GM18858 (cell line): ENCODE measurements at regions not wholly inside any gene's neighbourhood (a gene's known extent, or its start where the extent isn't known, plus 50 kb on each side); places are given as distances from the start of the nearest gene placed in this dataset.
"Not testable (repeated sequence)": the region's sequence is repeated elsewhere in the genome, so short reads cannot be mapped to it uniquely, and the experiment has no call there.

ENCODE experiments used
- ATAC-seq: cut with Tn5 transposase; IDR thresholded peaks from one replicate; pipeline ENCODE4 v1.9.1; 2021; ENCODE audit not compliant: unreplicated experiment

DNA sequence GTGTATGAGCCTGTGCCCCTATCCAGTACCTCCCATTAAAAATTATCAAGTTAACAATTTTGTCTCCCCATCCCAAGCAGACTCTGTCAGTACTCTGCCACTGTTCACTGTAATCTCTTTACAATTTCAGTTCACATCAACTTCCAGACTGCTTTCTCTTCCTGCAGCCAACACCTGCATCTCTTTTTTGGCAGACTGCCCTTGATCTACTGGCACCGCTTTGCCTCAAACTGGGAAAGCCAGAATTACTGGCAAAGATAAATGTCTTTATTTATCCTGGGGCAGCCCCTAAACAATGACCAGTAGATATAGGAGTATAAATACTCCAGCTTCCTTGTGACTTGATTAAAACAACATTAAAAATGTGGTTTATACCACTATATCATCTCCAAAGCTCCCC lies 494.1 kb downstream of the ZNF385D start:
- ATAC-seq = no peak

DNA sequence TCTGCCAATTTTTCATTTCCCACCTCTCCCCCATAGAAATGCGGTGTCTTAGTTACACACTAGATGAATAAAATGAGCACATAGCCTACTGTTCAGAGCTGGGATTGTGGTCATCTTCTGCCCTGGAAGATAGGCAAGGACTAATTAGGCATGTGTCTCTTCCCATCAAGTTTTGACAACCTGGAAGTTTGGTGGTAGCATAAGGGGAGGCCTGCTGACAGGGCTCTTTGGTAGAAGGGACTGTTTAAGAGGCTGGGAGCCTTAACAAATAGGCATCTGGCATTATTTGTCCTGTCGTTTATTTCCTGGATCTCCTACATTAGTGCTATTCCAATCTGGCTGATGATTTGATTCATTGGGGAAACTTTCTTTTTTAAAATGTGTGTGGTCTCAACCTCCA lies 512.3 kb downstream of the ZNF385D start:
- ATAC-seq = no peak

DNA sequence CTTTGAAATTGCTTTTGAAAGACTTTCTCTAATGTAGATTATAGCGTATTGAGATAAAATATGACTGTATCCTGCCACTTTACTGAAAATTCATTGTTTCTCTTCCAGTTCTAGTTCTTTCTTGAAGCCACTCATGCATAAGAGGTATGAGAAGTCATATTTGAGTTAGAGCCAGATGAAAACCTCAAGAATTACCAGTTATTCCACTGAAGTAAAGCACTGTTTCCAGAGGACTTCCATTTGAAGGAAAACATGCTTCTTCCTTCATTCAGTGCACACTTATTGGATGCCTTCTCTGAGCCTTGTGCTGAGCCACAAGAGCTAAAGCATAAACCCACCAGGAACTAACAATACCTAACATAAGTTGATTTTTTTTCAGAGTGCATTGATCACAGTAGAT lies 513.4 kb downstream of the ZNF385D start:
- no peak for ATAC-seq

DNA sequence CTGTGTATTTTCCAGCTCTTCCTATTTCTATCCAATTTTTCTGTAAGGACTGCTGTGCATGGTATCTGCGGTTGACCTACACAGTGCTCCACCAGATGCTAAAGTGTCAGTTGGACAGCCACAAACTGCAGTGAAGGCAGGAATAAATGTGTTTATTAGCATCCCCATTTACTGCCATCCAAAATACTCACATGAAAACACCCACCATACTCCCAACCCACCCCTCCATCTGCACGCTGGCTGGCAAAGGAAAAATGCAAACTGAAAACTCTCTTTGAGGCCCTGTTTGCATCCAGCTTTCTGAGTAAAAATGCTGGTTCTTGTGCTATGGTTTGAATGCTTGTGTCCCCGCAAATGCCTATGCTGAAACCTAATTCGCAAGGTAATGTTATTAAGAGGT lies 515.5 kb downstream of the ZNF385D start:
- no peak for ATAC-seq

DNA sequence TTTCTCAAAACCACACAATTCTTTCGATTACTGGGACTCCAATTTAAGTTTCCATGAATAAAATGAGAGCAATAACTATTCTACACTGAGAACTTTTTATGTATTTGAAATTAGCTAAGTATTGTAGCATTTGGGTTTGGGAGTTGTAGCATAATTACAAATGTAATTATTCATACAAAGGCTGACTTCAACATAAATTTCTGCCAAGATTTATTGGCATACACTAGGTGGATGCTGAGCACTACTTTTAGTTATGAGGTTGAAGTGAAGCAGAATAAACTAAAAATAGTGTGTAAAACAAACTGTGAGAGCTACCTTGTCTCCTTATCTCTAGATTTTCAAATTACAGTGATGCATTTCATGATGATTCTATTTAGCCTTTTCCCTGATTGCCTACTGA lies 516.1 kb downstream of the ZNF385D start:
- ATAC-seq = no peak

DNA sequence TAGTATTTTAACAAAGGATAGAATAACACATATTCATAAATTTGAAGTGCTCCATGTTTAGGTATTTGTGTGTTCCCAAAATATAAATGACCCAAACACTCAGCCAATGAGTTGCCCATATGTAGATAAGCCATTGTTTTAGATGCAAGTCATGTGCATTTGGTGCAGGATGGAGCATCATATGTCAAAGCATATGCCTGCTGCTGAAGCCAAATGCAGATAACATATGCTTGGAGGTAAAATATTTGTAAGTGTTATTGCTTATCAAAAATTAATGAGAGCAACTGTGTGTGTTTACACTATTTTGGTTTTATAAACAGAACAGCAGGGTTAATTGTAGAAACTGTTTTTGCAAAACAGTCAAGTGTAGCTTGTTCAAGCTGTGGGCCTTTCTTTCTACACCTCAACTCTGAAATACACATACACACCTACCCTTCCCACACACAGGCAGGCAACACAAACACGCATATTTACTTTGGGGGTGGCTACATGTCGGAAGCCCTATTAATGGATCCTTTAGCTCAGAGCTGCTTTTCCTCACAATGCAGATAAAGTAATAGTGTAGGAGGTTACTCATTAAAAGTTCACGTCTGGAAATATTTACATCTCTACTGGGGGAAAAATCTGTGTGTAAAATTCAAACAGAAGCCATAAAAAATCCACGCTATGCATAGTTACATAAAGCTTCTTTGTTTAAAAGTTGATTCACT lies 521.4 kb downstream of the ZNF385D start:
- no peak for ATAC-seq

DNA sequence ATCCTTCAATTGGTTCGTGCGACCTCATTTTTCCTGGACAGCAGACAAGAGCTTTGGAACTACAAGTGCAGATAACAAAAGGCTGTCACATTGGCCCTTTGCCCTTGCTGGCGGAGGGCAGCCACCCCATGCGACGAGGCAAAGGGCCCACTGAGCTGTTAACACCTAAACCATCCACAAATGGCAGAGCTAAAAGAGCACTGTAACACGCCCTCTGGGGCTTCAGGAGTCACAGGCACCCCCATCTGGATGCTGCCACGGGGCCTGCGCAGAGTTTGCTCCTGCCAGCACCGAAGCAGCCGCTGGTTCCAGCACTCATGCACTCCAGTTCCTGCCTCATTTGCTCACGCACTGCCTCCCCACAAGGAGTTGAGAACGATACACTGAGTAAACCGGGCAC lies 524.9 kb downstream of the ZNF385D start:
- ATAC-seq = no peak

DNA sequence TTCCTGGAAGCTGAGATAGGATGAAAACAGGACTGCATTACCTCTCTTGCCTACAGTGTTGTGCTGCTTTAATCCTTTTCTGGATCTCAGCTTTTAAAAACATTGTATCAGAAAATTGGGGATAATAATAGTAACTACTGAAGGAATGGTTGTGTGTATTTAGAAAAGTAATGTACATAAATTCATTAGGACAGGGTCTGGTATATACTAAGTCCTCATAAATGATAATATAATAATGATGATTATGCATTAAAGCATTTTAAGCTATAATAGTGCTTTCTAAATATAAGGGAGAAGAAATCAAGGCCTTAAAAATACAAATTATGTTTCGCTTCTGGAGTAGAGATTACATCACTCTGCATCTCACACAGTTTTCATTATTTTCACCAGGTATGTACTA lies 530.1 kb downstream of the ZNF385D start:
- ATAC-seq = no peak

DNA sequence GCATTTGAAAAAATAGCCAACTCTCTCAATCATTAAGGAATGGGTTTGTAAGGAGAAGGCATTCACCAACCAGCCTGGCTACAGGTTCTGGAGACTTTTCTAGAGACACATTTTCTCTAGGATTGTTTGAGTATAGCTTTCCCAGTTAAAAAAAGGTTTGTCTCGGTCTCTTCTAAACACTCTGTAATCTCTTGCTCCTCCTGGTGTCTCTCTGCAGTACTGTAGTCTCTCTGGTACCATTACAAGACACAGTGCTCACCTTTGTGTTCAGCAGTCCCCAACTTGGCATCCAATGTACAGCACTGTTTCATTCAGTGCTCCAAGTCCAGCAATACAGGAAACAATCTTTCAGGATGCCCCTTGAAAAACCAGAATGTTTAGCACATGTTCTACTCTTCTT lies 534.4 kb downstream of the ZNF385D start:
- ATAC-seq = no peak

DNA sequence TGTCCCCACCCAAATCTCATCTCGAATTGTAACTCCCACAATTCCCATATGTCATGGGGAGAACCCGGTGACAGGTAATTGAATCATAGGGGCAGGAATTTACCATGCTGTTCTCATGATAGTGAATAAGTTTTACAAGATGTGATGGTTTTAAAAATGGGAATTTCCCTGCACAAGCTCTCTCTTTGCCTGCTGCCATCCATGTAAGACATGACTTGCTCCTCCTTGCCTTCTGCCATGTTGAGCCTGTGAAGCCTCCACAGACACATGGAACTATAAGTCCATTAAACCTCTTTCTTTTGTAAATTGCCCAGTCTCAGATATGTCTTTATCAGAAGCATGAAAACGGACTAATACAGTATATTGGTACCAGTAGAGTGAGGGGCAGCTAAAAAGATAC lies 546.9 kb downstream of the ZNF385D start:
- not testable (repeated sequence) for ATAC-seq

DNA sequence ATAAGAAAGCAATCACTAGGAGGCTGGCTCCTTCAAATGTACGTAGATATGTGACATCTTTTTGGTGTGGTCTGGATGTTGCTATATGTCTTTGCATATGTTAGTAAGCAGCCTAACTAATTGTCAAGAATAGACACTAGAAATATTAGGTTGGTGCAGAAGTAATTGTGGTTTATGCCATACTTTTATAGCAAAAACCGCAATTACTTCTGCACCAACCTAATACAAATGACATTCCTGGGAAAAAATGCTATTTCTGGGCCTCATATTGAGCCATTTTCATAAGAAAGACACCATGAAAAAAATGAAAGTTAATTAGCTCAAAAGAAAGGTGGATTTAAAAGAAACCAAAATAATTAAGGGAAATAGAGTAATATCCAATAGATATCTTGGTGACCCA lies 555.8 kb downstream of the ZNF385D start:
- no peak for ATAC-seq

DNA sequence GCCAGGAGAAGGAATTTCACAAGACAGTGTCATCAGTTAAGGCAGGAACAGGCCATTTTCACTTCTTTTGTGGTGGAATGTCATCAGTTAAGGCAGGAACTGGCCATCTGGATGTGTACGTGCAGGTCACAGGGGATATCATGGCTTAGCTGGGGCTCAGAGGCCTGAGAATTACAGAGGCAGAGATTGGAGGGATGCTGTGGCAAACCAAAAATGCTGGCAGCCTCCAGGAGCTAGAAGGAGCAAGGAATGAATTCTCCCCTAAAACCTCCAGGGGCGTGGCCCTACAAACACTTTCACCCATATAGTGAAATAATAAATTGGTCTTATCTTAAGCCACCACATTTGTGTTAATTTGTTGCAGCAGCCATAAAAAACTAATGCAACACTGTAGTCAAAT lies 557.0 kb downstream of the ZNF385D start:
- not testable (repeated sequence) for ATAC-seq

DNA sequence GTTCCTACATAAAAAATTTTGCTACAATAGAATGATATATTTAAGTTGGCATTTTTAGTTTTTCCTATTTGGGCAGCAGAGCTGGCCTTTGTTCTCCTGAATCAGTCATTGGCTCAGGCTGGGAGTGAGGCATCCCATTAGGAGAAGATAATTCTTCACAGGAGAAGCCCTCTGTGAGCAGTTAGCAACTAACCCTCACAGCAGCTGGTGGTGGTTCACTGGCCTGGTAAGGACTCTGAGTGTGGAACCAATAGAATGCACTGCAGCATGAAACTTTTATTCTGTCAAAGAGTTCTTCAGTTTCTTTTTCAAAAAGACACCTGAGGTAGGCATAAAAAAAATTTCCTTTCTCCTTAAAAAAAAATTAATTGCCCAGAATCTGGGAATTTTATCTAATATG lies 562.6 kb downstream of the ZNF385D start:
- no peak for ATAC-seq

DNA sequence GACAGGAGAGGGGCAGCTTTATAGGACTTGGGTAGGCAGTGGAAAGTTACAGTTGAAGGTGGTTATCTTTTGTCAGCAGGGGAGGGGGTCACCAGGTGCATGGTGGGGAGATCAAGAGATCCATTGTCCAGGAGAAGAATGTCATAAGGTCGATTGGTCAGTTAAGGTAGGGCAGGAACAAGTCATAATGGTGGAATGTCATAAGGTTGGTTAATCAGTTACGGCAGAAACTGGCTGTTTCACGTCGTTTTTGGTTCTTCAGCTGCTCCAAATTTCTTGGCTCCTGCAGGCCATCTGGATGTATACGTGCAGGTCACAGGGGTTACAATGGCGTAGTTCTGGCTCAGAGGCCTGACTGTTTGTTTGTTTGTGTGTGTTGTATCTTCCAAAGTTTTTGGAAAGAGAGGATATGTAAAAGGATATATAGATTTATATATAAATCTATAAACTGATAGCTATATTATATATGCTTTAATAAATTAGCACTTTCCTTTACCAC lies 565.1 kb downstream of the ZNF385D start:
- ATAC-seq = no peak

DNA sequence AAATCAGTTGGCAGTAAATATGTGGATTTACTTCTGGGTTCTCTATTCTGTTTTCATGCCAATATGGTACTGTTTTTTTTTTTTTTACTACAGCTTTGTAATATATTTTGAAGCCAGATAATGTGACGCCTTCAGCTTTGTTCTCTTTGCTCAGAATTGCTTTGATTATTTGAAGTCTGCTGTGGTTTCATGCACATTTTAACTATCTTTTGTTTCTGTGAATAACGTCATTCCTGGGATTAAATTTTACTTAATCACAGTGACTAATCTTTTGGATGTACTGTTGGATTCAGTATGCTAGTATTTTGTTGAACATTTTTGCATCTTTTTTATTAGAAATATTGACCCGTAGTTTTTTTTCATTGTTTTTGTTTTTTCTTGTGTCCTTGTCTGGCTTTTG lies 576.5 kb downstream of the ZNF385D start:
- ATAC-seq = no peak

DNA sequence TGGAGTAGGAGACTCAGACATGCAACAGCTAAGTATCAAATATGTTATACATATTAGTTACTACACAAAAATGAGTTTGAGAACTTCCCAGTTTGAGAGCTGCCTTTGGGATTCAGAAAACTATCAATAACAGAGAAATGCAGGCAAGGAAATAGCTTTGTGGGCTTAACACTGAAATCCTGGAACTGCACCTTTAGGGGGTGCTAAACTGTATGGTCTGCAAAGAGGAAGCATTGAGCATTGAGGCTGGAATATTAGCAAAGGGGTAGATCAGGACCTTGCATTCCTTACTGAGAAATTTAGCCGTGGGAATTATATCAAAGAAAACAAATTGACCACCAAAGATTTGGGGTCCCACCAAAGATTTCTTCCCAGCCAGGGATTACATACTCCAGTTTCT lies 580.0 kb downstream of the ZNF385D start:
- no peak for ATAC-seq

DNA sequence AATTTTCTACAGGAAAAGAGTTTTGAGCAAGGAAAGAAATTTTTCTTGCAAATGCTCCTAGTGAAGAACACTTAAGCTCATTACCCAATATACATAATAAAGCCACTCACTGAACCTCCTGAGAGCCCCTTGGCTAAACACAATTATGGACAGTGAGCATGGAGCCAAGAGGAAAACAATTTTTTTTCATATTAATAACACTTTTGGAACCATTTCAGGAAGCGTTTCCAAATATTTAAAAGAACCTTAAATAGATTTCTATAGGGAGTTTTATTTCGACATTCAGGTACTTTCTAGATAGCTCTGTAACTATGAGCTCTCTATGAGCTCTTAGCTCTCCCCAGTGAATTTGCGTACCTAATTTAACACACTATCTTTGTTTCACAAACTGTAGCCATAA lies 581.1 kb downstream of the ZNF385D start:
- no peak for ATAC-seq

DNA sequence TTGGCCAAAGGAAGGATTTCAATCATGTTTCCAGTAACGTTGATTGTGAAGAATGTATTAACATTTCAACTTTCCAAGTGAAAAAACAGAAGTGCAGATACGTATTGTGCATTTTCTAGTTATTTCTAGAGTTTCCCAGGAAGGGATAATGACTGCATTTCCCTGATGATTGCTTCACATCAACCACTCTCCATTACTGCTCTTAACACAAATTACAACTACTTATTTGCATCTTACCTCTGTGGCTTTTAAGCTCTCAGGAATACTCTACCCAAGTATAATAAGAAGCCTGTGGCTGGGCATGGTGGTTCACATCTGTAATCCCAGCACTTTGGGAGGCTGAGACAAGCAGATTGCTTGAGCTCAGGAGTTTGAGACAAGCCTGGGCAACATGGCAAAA lies 582.5 kb downstream of the ZNF385D start:
- no peak for ATAC-seq

DNA sequence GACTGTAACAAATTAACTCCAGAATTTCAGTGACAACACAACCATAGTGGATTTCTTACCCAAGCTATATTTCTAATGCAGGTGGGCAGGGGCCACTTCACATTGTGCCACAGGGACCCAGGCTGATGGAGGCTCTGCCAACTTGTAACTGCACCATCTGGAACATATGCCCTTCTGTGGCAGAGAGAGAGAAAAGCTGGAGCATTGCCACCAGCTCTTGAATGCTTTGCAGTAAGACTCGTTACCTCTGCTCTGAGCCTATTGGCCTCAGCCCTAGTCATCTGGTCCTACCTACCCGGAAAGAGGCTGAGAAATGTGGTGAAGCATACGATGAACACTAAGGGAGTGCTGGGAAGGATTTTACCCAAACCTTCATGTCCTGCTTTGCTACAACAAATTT lies 587.1 kb downstream of the ZNF385D start:
- no peak for ATAC-seq

DNA sequence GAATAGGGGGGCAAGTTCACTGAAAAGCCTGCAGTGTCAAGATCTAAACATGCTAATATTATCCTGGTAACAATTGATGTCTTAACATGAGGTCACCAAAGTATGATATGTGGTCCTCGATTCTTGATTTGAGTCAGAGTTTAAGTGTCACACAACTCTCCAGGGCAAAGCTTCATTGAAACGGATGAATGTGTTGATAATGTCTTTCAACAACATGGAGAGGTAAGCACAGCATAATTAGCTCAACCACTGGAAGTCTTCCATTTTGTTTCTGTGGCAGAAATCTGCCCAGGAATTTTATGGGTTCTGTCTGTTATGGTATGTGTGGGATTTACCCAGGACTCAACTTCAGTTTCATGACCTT lies 591.5 kb downstream of the ZNF385D start:
- ATAC-seq = no peak

DNA sequence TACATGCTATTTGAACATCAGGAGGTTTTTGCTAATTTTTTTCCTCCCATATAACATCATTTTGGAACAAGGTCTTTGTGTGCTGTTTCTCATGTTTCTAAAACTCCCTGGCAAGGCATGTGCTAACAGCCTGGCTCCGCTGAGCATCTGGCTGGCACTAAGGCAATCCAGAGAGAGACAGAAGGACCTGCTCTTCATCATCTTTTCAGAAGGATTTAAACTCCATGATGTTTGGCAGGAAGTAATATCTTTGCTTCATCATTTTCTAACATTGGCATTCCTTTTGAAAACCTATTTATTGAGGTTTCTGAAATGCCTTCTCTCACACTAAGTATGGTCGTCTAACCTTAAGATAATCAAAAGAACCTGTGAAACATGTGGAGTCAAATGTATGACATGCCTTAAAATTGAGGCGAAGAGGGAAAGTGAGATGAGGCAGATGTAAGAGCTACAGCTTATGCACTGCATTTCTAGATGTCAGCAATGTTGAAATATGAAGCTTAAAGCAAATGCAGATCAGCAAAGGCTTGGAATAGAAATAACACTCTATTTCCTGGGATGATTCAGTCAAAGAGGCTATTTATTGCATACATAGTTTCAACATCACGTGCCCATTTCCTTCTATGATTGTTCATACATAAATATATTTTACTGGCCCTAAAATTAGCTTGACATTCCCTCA lies 592.0 kb downstream of the ZNF385D start:
- ATAC-seq = no peak

DNA sequence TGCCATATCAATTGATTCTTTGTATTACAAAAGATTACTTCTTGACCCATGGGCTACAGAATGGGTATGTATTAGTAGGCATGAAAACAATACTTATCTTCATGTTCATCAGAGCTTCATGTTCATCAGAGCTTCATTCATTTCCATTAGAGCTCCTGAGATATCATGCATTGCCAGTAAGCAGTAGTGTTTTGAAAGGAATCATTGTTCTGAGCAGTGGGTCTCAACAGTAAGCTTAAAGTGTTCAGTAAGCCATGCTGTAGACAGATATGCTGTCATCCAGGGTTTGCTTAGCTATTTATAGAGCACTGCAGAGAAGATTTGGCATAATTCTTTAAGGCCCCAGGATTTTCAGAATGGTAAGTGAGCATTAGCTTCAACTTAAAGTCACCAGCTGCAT lies 596.1 kb downstream of the ZNF385D start:
- no peak for ATAC-seq

DNA sequence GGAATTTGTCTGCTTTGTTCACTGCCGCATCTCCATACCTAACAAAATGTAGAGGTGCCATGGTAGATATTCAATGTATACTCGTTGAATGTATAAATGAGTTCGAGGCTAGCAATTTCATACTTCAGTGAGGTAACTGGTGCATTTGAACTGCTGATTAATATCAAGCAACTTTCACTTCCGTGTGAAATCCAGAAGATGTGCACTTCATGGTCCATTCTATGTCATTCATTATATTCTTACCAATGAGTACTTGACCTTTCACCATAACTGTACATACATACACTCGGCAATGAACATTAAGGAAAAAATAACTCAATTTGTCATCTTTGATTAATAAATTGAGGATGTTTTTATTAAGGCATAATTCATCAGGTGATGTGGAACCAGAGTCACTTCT lies 598.5 kb downstream of the ZNF385D start:
- no peak for ATAC-seq
